Hepatocyte (in vitro differentiated cells): ENCODE measurements at regions not wholly inside any gene's neighbourhood (a gene's known extent, or its start where the extent isn't known, plus 50 kb on each side); places are given as distances from the start of the nearest gene placed in this dataset.

ENCODE experiments used
- CTCF ChIP-seq: fragments of 200-600 bp; sonication (generic); IDR thresholded peaks from 2 replicates; pipeline ENCODE4 v1.5.1; 2016; ENCODE audit warnings: antibody characterized with exemption, mild to moderate bottlenecking; ENCODE audit not compliant: poor library complexity
- EZH2 ChIP-seq: fragments of 200-600 bp; sonication (generic); IDR thresholded peaks from 2 replicates; pipeline ENCODE4 v1.6.1; 2016; ENCODE audit warnings: antibody characterized with exemption, mild to moderate bottlenecking, borderline replicate concordance
- EZH2phosphoT487 ChIP-seq: fragments of 200-600 bp; sonication (generic); IDR thresholded peaks from one replicate; pipeline ENCODE4 v1.6.1; 2018; ENCODE audit warnings: antibody characterized with exemption, mild to moderate bottlenecking, low read depth, moderate library complexity; ENCODE audit not compliant: unreplicated experiment, severe bottlenecking

- TF ChIP-seq CTCF: no peak
- no peak for TF ChIP-seq EZH2
- no peak for TF ChIP-seq EZH2phosphoT487
These were observed 366.8 kb downstream of the ZIC1 start for GRCh38 chr3:147775816-147776530.
